SW 1271 (cell line): ENCODE measurements at regions not wholly inside any gene's neighbourhood (a gene's known extent, or its start where the extent isn't known, plus 50 kb on each side); places are given as distances from the start of the nearest gene placed in this dataset.
"Not testable (repeated sequence)": the region's sequence is repeated elsewhere in the genome, so short reads cannot be mapped to it uniquely, and the experiment has no call there.

ENCODE experiments used
- DNase-seq, 2 experiments: peaks; one replicate each; lab custom pipeline; 2025; lab: John Stamatoyannopoulos, UW

GRCh38 chr15:81723113-81723651 is 322.6 kb downstream of the MEX3B start:
- no peak for DNase-seq

DNA sequence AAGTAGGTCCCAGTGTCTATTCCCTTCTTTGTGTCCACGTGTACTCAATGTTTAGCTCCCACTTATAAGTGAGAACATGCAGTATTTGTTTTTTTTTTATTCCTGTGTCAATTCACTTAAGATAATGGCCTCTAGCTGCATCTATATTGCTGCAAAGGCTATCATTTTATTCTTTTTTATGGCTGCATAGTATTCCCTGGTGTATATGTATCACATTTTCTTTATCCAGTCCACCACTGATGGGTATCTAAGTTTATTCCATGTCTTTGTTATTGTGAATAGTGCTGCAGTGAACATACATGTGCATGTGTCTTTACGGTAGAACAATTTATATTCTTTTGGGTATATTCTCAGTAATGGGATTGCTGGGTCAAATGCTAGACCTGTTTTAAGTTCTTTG is 329.4 kb downstream of the MEX3B start:
- not testable (repeated sequence) for DNase-seq

- no peak for DNase-seq
Observed at GRCh38 chr15:81710328-81710727, 335.5 kb downstream of the MEX3B start.

DNA sequence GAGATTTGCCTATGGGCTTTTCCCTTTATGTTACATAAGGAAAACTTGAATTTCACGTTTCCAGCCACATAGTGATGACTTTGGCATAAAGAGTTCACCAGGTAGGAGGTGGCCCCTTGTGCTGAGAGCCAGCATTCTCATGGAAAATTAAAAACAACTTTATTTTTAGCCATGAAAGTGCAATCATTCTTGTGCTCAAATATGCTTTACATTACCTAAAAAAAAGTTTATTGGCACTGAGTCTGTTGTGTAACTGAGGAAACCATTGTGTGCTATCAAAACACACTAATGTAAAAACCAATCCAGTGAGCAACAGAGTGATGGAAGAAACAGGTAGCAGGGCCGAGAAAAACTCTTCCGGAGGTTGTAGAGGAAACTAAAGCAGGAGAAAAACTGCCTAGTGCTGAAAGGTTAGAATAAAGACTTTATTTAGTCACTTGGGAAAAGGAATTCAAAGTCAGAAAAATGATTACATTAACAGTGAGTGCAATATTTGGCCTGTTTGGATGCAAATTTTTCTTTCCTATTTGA is 332.9 kb upstream of the TMC3 start:
- not testable (repeated sequence) for DNase-seq

DNA sequence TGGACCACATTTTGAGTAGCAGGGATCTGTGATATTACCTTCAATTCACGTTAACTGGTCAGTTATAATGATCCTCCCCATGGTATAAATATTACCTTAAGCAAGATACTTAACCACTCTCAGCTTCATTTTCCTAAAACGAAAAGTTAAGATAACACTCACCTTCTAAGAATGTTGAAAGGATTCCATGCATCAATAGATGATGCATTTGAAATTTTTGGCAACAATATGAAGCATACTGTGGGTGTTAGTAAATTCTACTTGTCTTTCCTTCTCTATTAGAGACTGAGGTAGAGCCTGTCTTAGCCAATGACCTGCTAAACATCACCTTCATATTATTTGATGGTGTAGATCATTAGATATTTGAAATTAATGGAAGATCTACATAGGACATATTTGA is 331.7 kb upstream of the TMC3 start:
- not testable (repeated sequence) for DNase-seq

- DNase-seq, result no peak
Observed at GRCh38 chr15:81686021-81686420, 312.0 kb upstream of the TMC3 start.

- no peak for DNase-seq
Observed at GRCh38 chr15:81685237-81685636, 311.2 kb upstream of the TMC3 start.

DNA sequence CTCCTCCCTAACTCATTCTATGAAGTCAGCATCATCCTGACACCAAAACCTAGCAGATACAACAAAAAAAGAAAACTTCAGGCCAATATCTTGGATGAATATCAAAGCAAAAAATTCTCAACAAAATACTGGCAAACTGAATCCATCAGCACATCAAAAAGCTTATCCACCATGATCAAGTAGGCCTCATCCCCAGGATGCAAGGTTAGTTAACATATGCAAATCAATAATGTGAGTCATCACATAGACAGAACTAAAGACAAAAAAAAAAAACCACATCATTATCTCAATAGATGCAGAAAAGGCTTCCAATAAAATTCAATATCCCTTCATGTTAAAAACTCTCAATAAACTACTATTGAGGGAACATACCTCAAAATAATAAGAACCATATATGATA is 306.8 kb upstream of the TMC3 start:
- DNase-seq, result no peak

DNA sequence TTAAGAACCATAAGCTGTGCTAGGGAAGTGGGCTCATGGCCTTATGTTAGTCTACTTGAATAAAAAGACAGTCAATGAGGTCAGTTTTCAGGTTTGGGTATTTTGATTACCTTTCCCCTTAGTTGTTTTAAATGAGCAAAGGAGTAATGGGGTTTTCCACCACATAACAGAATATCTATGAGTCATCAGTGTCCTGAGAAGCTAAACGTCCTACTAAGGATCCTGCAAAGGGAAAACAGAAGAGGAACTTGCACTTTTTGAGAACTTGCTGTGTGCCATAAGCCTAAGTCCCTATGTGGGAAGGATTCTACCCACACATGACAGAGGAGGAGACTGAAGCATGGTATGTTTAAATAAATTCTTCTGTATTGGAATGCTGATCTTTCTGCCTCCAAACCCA is 292.8 kb upstream of the TMC3 start:
- DNase-seq, result no peak

DNA sequence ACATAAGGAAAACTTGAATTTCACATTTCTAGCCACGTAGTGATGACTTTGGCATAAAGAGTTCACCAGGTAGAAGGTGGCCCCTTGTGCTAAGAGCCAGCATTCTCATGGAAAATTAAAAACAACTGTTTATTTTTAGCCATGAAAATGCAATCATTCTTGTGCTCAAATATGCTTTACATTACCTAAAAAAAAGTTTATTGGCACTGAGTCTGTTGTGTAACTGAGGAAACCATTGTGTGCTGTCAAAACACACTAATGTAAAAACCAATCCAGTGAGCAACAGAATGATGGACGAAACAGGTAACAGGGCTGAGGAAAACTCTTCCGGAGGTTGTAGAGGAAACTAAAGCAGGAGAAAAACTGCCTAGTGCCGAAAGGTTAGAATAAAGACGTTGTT is 287.0 kb upstream of the TMC3 start:
- DNase-seq, result no peak

DNA sequence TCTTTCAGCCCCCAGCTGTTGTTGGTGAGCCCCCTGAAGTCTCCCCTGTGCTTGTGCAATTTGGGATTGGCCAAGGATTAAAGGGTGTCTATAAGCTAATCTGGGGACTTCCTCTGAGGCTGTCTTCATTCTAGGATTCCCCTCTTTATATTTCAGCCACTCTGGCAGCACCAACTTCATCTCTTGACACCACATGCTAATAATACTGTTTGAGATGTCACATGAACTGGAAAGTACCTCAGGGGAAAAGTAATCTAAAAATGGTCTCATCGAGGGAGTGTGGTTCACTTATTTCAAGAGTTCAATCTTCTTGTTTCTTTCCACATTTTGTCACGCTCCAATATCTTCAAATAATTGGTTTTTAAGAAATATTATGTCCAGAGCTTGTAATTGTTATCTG is 279.2 kb upstream of the TMC3 start:
- no peak for DNase-seq

DNA sequence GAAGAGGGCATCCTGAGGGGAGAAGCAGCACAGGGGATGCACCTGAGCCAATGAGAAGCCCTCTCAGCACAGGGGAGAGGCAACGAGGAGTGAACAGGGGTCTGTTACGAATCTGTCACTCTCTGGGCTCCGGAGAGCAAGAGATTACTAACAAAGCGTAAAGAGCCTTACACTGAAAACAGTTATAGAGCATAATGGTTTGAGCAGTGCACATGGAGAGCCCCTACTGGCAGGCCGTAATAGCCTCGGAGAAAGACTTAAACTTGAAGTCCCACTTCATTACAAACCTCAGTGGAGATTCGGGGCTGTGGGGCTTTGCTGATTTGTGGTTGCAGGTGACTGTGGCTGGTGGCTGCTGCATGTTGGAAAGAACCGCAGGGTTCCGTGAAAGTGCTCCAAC is 271.5 kb upstream of the TMC3 start:
- DNase-seq, result no peak

DNA sequence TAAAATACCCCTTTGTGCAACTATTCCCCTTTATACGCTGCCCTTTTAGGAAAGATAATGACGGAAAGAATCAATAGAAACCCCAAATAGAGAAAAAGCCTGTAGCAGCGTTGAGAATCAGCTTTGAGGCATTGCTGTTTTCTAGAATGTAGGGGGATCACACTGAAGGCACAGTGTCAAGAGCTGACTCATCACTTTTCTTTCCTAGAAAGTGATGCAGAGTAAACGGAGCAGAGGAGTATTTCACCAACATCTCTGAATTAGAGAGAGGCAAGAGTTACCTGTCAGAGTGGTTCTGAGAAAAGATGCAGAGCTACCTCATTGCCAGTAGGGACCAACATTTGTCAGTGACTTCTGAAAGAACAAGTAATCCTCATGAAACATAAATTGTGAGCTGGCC is 269.8 kb upstream of the TMC3 start:
- no peak for DNase-seq

DNA sequence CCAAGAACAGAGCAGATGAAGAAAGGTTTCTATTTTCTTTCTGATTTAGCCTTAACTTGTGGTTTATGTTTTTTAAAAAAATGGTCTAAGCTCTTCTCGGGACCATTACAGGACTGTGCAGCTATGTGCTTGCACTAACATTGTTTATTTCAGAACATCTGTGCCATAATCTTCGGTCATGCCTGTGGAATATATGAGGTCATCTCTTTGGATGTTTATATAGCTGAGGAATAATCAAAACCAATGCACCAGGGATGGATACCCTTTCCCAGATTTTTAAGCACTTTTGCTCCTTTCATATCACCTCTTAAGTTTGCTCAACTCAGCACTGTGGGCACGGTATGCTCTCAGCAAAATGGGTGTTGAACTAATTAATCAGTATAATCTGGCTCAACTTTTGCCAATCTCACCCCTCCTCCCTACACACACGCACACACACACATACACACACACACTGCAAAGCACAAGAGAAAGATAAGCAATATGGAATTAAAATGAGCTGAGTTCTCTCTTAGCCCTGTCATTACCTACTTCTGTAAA is 268.5 kb upstream of the TMC3 start:
- no peak for DNase-seq

GRCh38 chr15:81636064-81636463 is 262.1 kb upstream of the TMC3 start:
- not testable (repeated sequence) for DNase-seq

DNA sequence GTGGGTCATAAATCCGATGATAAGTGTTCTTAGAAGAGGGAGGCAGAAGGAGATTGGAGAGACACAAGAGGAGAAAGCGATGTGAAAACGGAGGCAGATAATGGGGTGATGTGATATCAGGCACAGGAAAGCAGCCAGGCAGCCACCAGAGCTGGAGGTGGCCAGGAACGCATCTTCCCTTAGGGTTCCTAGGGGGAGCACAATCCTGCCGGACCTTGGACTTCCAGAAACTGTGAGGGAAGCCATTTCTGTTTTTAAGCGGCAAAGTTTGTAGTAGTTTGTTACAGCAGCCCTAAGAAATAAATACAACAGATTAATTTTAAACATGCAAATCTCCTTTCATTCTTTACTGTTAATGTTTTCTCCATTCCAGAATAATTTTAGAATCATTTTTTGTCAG is 259.9 kb upstream of the TMC3 start:
- no peak for DNase-seq

- no peak for DNase-seq
Observed at GRCh38 chr15:81625896-81626295, 251.9 kb upstream of the TMC3 start.

- DNase-seq, result no peak
Observed at GRCh38 chr15:81619002-81619401, 245.0 kb upstream of the TMC3 start.

GRCh38 chr15:81612631-81613030 is 238.6 kb upstream of the TMC3 start:
- no peak for DNase-seq

- no peak for DNase-seq
Observed at GRCh38 chr15:81611679-81612078, 237.7 kb upstream of the TMC3 start.

DNA sequence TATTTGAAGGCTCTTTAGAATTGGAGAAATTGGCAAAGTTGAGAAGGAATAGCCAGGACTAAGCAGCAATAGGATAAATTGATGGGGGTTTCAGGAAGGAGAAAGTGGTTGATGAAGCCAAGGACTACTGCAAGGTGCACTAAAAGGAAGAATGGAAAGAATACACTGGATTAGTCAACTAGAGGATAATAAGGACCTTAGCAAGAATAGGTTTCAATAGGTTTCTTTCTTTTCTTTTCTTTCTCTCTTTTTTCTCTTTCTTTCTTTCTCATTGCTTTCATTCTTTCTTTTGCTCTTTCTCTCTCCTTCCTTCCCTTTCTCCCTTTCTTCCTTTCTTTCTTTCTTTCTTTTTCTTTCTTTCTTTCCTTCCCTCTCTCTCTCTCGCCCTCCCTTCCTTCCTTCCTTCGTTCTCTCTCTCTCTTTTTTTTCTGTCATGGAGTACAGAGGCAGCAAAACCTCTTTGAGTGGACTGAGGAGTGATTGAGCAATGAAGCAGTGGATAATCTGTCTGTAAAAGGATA is 234.4 kb upstream of the TMC3 start:
- no peak for DNase-seq

DNA sequence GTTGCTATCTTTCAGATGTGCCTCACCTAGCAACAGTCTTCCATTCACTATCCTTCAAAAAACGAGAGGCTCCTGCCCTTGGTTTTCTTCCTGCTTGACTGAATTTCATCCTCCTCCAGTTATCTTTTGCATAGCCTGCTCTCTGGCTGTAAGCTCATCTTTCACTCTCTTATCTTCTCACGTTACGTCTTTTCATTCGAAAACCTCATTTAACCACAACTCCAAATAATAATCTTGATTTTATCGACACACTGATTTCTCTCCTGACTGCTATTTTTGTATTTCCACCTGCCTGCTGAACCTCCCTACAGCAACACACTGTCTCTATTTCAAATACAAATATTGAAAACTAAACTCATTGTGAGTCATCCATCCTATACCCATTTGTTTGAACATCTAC is 230.7 kb upstream of the TMC3 start:
- no peak for DNase-seq

DNA sequence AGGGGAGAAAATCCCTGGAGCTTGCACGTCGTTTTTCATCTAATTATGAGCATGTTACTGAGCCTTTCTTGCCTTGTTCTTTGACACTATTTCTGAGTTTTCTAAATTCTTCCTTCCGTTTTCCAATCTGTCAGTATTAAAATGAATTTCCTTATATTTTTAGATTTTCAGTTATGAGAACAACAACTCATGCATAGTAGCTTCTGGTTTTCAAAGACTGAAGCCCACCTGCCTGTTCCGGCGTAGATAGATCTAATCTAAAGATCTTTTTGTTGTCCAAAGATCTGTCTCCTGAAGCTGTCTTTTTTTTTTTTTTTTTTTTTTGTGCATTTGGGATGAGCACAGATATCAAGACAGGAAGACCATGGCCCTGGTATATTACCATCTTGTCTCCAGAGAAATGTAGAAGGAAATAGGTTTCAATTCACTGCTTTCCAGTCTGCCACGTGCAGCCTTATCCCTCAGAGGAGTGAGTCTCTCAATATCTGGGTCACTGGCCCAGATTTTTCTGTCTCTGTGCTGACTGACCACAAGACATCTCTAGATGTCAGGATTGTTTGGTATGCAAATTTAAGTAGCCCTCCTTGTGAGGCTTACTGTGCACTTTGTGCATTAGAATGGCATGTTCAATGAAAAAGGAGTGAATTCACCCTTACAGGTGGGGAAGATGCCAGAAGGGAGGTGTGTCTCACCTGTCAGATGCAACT is 222.3 kb upstream of the TMC3 start:
- DNase-seq, result no peak
